Keratinocyte (primary cell): ENCODE measurements at regions not wholly inside any gene's neighbourhood (a gene's known extent, or its start where the extent isn't known, plus 50 kb on each side); places are given as distances from the start of the nearest gene placed in this dataset.

Source experiments
- DNase-seq: peaks from one replicate; pipeline ENCODE4 v3.0.0-alpha.2; 2011; ENCODE audit warnings: low read depth, missing footprints, low spot score
- FAIRE-seq: peaks from 2 replicates; lab custom pipeline; 2011; peaks lifted over from hg19 to GRCh38; lab: Jason Lieb, UNC
- H2AFZ ChIP-seq: 2 replicates; pipeline ENCODE4 v1.6.0; 2012; ENCODE audit warnings: low read length, control low read depth, inconsistent platforms; ENCODE audit not compliant: control insufficient read depth
- H3K27ac ChIP-seq: 2 replicates; pipeline ENCODE4 v1.5.1; 2011; ENCODE audit warnings: low read length; ENCODE audit not compliant: control insufficient read depth, insufficient read depth
- H3K27me3 ChIP-seq: 3 replicates; pipeline ENCODE4 v1.6.0; 2011; ENCODE audit warnings: low read length; ENCODE audit not compliant: control insufficient read depth, insufficient read depth; ENCODE audit errors: extremely low read depth
- H3K36me3 ChIP-seq, 2 experiments: 2 replicates in 1 of 2; 3 replicates in 1 of 2; pipeline ENCODE4 v1.5.1; 2011; ENCODE audit warnings: low read length in 2 of 2, mild to moderate bottlenecking in 1 of 2; ENCODE audit not compliant: control insufficient read depth in 2 of 2, insufficient read depth in 2 of 2; ENCODE audit errors: extremely low read depth in 1 of 2
- H3K4me1 ChIP-seq: 3 replicates; pipeline ENCODE4 v1.5.1; 2011; ENCODE audit warnings: low read length; ENCODE audit not compliant: control insufficient read depth, insufficient read depth; ENCODE audit errors: extremely low read depth
- H3K4me2 ChIP-seq: 3 replicates; pipeline ENCODE4 v1.6.0; 2011; ENCODE audit warnings: low read depth, low read length; ENCODE audit not compliant: control insufficient read depth, insufficient read depth; ENCODE audit errors: extremely low read depth
- H3K4me3 ChIP-seq, 3 experiments: fragments of 200-600 bp in 1 of 3; sonication (generic) in 1 of 3; 2 replicates in 2 of 3; 3 replicates in 1 of 3; pipeline ENCODE4 v1.5.1; 2011 to 2016; ENCODE audit warnings: low read length in 3 of 3, mild to moderate bottlenecking in 3 of 3, control low read depth in 2 of 3, inconsistent platforms in 1 of 3, low read depth in 1 of 3, mixed read lengths in 1 of 3, mixed run types in 1 of 3, moderate library complexity in 1 of 3; ENCODE audit not compliant: control insufficient read depth in 2 of 3, insufficient read depth in 2 of 3; ENCODE audit errors: extremely low read depth in 1 of 3
- H3K79me2 ChIP-seq: 2 replicates; pipeline ENCODE4 v1.6.0; 2012; ENCODE audit warnings: low read length; ENCODE audit not compliant: control insufficient read depth, insufficient read depth
- H3K9ac ChIP-seq: 3 replicates; pipeline ENCODE4 v1.6.0; 2011; ENCODE audit warnings: low read length; ENCODE audit not compliant: control insufficient read depth, insufficient read depth; ENCODE audit errors: extremely low read depth
- H3K9me1 ChIP-seq: 3 replicates; pipeline ENCODE4 v1.6.0; 2011; ENCODE audit warnings: low read length; ENCODE audit not compliant: control insufficient read depth, insufficient read depth; ENCODE audit errors: extremely low read depth
- H3K9me3 ChIP-seq: 2 replicates; pipeline ENCODE4 v1.5.1; 2012; ENCODE audit warnings: low read depth, low read length; ENCODE audit not compliant: control insufficient read depth
- H4K20me1 ChIP-seq: 3 replicates; pipeline ENCODE4 v1.6.0; 2011; ENCODE audit warnings: low read length; ENCODE audit not compliant: control insufficient read depth, insufficient read depth; ENCODE audit errors: extremely low read depth
- CTCF ChIP-seq, 3 experiments: IDR thresholded peaks in 1 of 3; conservative IDR thresholded peaks in 1 of 3; optimal IDR thresholded peaks in 1 of 3; 2 replicates in 2 of 3; 3 replicates in 1 of 3; pipeline versions ENCODE3 to v1.5.1; 2011; ENCODE audit warnings: low read length in 3 of 3, mild to moderate bottlenecking in 3 of 3, moderate library complexity in 2 of 3, control low read depth in 1 of 3, inconsistent platforms in 1 of 3; ENCODE audit not compliant: insufficient read depth in 2 of 3; ENCODE audit errors: extremely low read depth in 1 of 3
- EZH2 ChIP-seq: IDR thresholded peaks from one replicate; pipeline ENCODE4 v1.6.1; 2012; ENCODE audit warnings: inconsistent platforms, mild to moderate bottlenecking, low read length, moderate library complexity
- dilution Hi-C: fragments of 300-500 bp; cut with MboI; formaldehyde crosslinking; loops from one replicate; pipeline ENCODE4 v1.7.0; 2020; ENCODE audit warnings: low sequenced_read_pairs; ENCODE audit not compliant: extremely low pct_ligation_motif_present

- Histone ChIP-seq H3K9ac (no peak overlapping the region), H3K79me2 (no peaks in the 10 kb centered on the region), H3K27me3 (no peaks in the 10 kb centered on the region), H3K27ac (no peak overlapping the region), H3K4me3 (no peak overlapping the region), H3K4me1 (no peaks in the 10 kb centered on the region), H4K20me1 (no peaks in the 10 kb centered on the region), H3K4me2 (no peak overlapping the region), H2AFZ (no peak overlapping the region), H3K36me3 (no peaks in the 10 kb centered on the region), H3K9me1 (no peaks in the 10 kb centered on the region), H3K9me3 (no peaks in the 10 kb centered on the region)
- dilution Hi-C loops, result no loop called here
- DNase-seq (no peak), FAIRE-seq (no peak)
- no peak for TF ChIP-seq EZH2
- no peak for TF ChIP-seq CTCF (optimal IDR thresholded peaks at IDR 0.05 in 1 of 3, IDR thresholded peaks at IDR 0.05 in 1 of 3, conservative IDR thresholded peaks at IDR 0.05 in 1 of 3; ENCODE audit: extremely low read depth in 1 of 3, insufficient read depth in 2 of 3, low read length in 3 of 3)
Observed at GRCh38 chr2:33762636-33763035, 163.5 kb upstream of the FAM98A start.

- dilution Hi-C loops, result no loop called here
- no peaks in the 10 kb centered on the region for H3K27me3 ChIP-seq
- H3K36me3 ChIP-seq, result no peaks in the 10 kb centered on the region
- no peak overlapping the region for H3K4me2 ChIP-seq
- no peaks in the 10 kb centered on the region for H3K9me3 ChIP-seq
- FAIRE-seq, result no peak
- H3K4me3 ChIP-seq, result no peak overlapping the region
- DNase-seq, result no peak
- H3K79me2 ChIP-seq, result no peaks in the 10 kb centered on the region
- H3K9ac ChIP-seq, result no peak overlapping the region
- H4K20me1 ChIP-seq, result no peaks in the 10 kb centered on the region
- H3K9me1 ChIP-seq, result no peaks in the 10 kb centered on the region
- H3K27ac ChIP-seq, result no peak overlapping the region
- no peak for TF ChIP-seq CTCF (optimal IDR thresholded peaks at IDR 0.05 in 1 of 3, IDR thresholded peaks at IDR 0.05 in 1 of 3, conservative IDR thresholded peaks at IDR 0.05 in 1 of 3; ENCODE audit: extremely low read depth in 1 of 3, insufficient read depth in 2 of 3, low read length in 3 of 3)
- TF ChIP-seq EZH2, result no peak
- no peak overlapping the region for H2AFZ ChIP-seq
- no peaks in the 10 kb centered on the region for H3K4me1 ChIP-seq
Observed at GRCh38 chr2:33746208-33746800, 147.2 kb upstream of the FAM98A start.
